HepG2 (cell line): ENCODE measurements at regions not wholly inside any gene's neighbourhood (a gene's known extent, or its start where the extent isn't known, plus 50 kb on each side); places are given as distances from the start of the nearest gene placed in this dataset.

ENCODE experiments used
- ATAC-seq: fragments of 200-7000 bp; cut with Tn5 transposase; 3 replicates; pipeline ENCODE4 v1.9.1; 2020; ENCODE audit warnings: mild to moderate bottlenecking, moderate library complexity
- BruUV-seq: library from RNA; stranded (reverse); fragments of 400-500 nt; replicated peaks from 2 replicates; lab custom pipeline; 2021; lab: Mats Ljungman, UMichigan
- CTCF ChIA-PET: fragments of 300-600 bp; formaldehyde crosslinking; extraction: SDS; loops from one replicate; lab custom pipeline; 2021; ENCODE audit warnings: low total read pairs, inconsistent platforms, low intra/inter-chr PET ratio; lab: Yijun Ruan, JAX
- POLR2A ChIA-PET: fragments of 350-600 bp; sonication (Branson Sonifier 250); formaldehyde crosslinking; loops from one replicate; lab custom pipeline; 2020; ENCODE audit warnings: antibody characterized with exemption, inconsistent platforms; lab: Yijun Ruan, JAX
- DNase-seq: peaks from one replicate; pipeline ENCODE4 v3.0.0-alpha.2; 2015; ENCODE audit warnings: low spot score
- FAIRE-seq: peaks from 3 replicates; lab custom pipeline; 2011; peaks lifted over from hg19 to GRCh38; lab: Jason Lieb, UNC
- H2AFZ ChIP-seq: one replicate; pipeline ENCODE4 v1.6.1; 2011; ENCODE audit warnings: low read length, inconsistent platforms
- H3K27ac ChIP-seq: fragments of 300-600 bp; 3 replicates; pipeline ENCODE4 v1.8.0; 2011; ENCODE audit warnings: mixed run types, mild to moderate bottlenecking, mixed read lengths, low read length, inconsistent platforms; ENCODE audit not compliant: insufficient read depth; ENCODE audit errors: extremely low read length
- H3K27me3 ChIP-seq, 2 experiments: fragments of 200-600 bp in 1 of 2; 2 replicates in 1 of 2; 3 replicates in 1 of 2; pipeline versions ENCODE4 v1.6.0 to v1.8.0; 2011; ENCODE audit warnings: low read length in 2 of 2, mild to moderate bottlenecking in 2 of 2, moderate library complexity in 2 of 2, inconsistent platforms in 1 of 2; ENCODE audit not compliant: insufficient read depth in 2 of 2, control insufficient read depth in 1 of 2
- H3K36me3 ChIP-seq, 2 experiments: fragments of 200-600 bp in 1 of 2; replicated peaks in 1 of 2; 2 replicates in 1 of 2; 3 replicates in 1 of 2; pipeline versions ENCODE4 v1.5.1 to v1.8.0; 2011; ENCODE audit warnings: low read length in 2 of 2, inconsistent platforms in 1 of 2; ENCODE audit not compliant: insufficient read depth in 2 of 2, control insufficient read depth in 1 of 2
- H3K4me1 ChIP-seq: 2 replicates; pipeline ENCODE4 v1.5.1; 2012; ENCODE audit warnings: low read length, inconsistent platforms; ENCODE audit not compliant: insufficient read depth
- H3K4me2 ChIP-seq: 2 replicates; pipeline ENCODE4 v1.6.0; 2011; ENCODE audit warnings: low read depth, low read length, inconsistent platforms
- H3K4me3 ChIP-seq, 3 experiments: fragments of 200-600 bp in 1 of 3; sonication (generic), shearing (Covaris generic) in 1 of 3; replicated peaks in 1 of 3; 2 replicates each; pipeline ENCODE4 v1.5.1; 2011 to 2016; ENCODE audit warnings: low read length in 3 of 3, inconsistent platforms in 2 of 3, low read depth in 2 of 3, mild to moderate bottlenecking in 2 of 3, control low read depth in 1 of 3, mixed read lengths in 1 of 3; ENCODE audit not compliant: insufficient read depth in 1 of 3
- H3K79me2 ChIP-seq: one replicate; pipeline ENCODE4 v1.6.1; 2011; ENCODE audit warnings: low read length, inconsistent platforms; ENCODE audit not compliant: insufficient read depth
- H3K9ac ChIP-seq: 2 replicates; pipeline ENCODE4 v1.6.0; 2011; ENCODE audit warnings: mild to moderate bottlenecking, low read depth, low read length, inconsistent platforms; ENCODE audit not compliant: insufficient read depth
- H3K9me3 ChIP-seq: 2 replicates; pipeline ENCODE4 v1.5.1; 2012; ENCODE audit warnings: mild to moderate bottlenecking, low read length
- H4K20me1 ChIP-seq: 2 replicates; pipeline ENCODE4 v1.6.0; 2011; ENCODE audit warnings: inconsistent platforms, mild to moderate bottlenecking, low read length, moderate library complexity; ENCODE audit not compliant: insufficient read depth
- CBX5 ChIP-seq: sonication (generic); formaldehyde crosslinking; IDR thresholded peaks from 2 replicates; pipeline ENCODE4 v1.4.0; 2020; ENCODE audit warnings: missing genetic modification reagents, borderline replicate concordance
- KMT2A ChIP-seq: sonication (generic); formaldehyde crosslinking; IDR thresholded peaks from 2 replicates; pipeline ENCODE4 v1.4.0; 2020; ENCODE audit warnings: missing genetic modification reagents
- NR2F1 ChIP-seq, 2 experiments: fragments of 450-650 bp in 1 of 2; formaldehyde crosslinking in 1 of 2; IDR thresholded peaks; 2 replicates each; pipeline versions ENCODE4 v1.5.0 to v1.6.1; 2016 to 2020; ENCODE audit warnings: mild to moderate bottlenecking in 1 of 2, missing compliant biosample characterization in 1 of 2, missing genetic modification reagents in 1 of 2, moderate library complexity in 1 of 2
- RBM22 ChIP-seq: fragments of 200-400 bp; formaldehyde crosslinking; optimal IDR thresholded peaks from 2 replicates; pipeline ENCODE3; 2017; ENCODE audit warnings: mild to moderate bottlenecking, low read length, moderate library complexity
- SNRNP70 ChIP-seq: fragments of 200-400 bp; formaldehyde crosslinking; IDR thresholded peaks from 2 replicates; pipeline ENCODE4 v1.6.1; 2017; ENCODE audit warnings: mild to moderate bottlenecking, low read depth, low read length, moderate library complexity
- ZC3H13 ChIP-seq: sonication (generic); formaldehyde crosslinking; IDR thresholded peaks from 2 replicates; pipeline ENCODE4 v1.8.1; 2023; ENCODE audit warnings: mild to moderate bottlenecking, missing genetic modification reagents, moderate library complexity
- ZNF24 ChIP-seq: fragments of 450-650 bp; IDR thresholded peaks from 2 replicates; pipeline ENCODE4 v1.6.1; 2017; ENCODE audit warnings: antibody characterized with exemption, mild to moderate bottlenecking
- ZNF263 ChIP-seq: sonication (generic); formaldehyde crosslinking; IDR thresholded peaks from 2 replicates; pipeline ENCODE4 v1.4.0; 2020; ENCODE audit warnings: missing genetic modification reagents
- ZNF451 ChIP-seq: sonication (generic); formaldehyde crosslinking; IDR thresholded peaks from 2 replicates; pipeline ENCODE4 v1.5.0; 2020; ENCODE audit warnings: mild to moderate bottlenecking, missing genetic modification reagents
- ZNF564 ChIP-seq: sonication (generic); formaldehyde crosslinking; IDR thresholded peaks from 2 replicates; pipeline ENCODE4 v1.8.1; 2023; ENCODE audit warnings: mild to moderate bottlenecking, missing genetic modification reagents
- ZNF772 ChIP-seq: sonication (generic); formaldehyde crosslinking; IDR thresholded peaks from 2 replicates; pipeline ENCODE4 v1.5.0; 2020; ENCODE audit warnings: mild to moderate bottlenecking, missing genetic modification reagents
- WGBS: methylation state at CpG from one replicate; pipeline ENCODE4 v1.1.6; 2017; ENCODE audit warnings: low lambda C conversion rate; 5-methylcytosine and 5-hydroxymethylcytosine counted together
- in situ Hi-C: cut with HindIII; loops from 2 replicates; pipeline ENCODE4 v1.10.0; 2017; ENCODE audit warnings: low pct_unique_long_range_greater_than_20kb; ENCODE audit not compliant: extremely low pct_ligation_motif_present
- intact Hi-C: fragments of 100-400 bp; cut with micrococcal nuclease; formaldehyde crosslinking; loops from one replicate; pipeline ENCODE4 v1.10.0; 2022; ENCODE audit not compliant: unreplicated experiment
- TF ChIP-seq, protein P1 (sequence below): sonication (generic); formaldehyde crosslinking; IDR thresholded peaks from 2 replicates; pipeline ENCODE4 v1.5.0; 2020; ENCODE audit warnings: mild to moderate bottlenecking, missing genetic modification reagents, borderline replicate concordance

DNA sequence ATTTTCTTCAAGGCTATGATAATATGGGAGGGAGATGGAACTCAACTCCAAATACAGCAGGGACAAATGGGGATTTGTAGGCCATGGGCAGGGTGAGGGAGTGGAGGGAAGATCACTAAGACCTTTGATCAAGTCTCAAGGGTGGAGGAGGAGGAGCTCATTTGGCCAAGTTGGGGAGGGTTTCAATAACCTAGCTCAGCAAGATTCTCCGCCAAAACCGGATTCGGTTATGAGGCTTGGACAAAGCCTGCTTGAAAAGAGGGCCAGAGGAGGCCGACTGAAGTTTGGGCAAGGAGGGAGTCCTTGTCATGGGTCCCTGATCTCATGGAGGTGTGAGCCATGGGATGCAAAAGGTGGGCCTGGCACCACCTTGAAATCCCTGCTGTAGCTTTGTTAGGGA lies 68.8 kb downstream of the TSN start:
- TF ChIP-seq ZNF451 (no peak), CBX5 (CRISPR knock-in tag) (no peak), ZC3H13 (CRISPR knock-in tag) (no peak), KMT2A (no peak), ZNF564 (no peak)
- FAIRE-seq (no peak), DNase-seq (no peak), ATAC-seq (no peak)
- H3K9me3 ChIP-seq = no peaks in the 10 kb centered on the region
- WGBS = 30% methylated on average over 4 of the region's 4 CpGs
- H3K9ac ChIP-seq = no peak overlapping the region
- ChIA-PET CTCF (no interaction called here), POLR2A (no interaction called here)
- H3K79me2 ChIP-seq = no peaks in the 10 kb centered on the region
- H3K4me2 ChIP-seq = no peak overlapping the region
- H3K4me1 ChIP-seq = no peaks in the 10 kb centered on the region
- H2AFZ ChIP-seq = no peak overlapping the region
- intact Hi-C loops = no loop called here
- no TSS peak for BruUV-seq
- no peak overlapping the region for H3K4me3 ChIP-seq
- in situ Hi-C loops = no loop called here
- H3K27me3 ChIP-seq = peaks cover 3 to 17% of the 10 kb centered on the region in 2 experiments; a peak in 2 of 5 replicates
- no peak overlapping the region for H3K27ac ChIP-seq
- no peaks in the 10 kb centered on the region for H3K36me3 ChIP-seq
- no peaks in the 10 kb centered on the region for H4K20me1 ChIP-seq

DNA sequence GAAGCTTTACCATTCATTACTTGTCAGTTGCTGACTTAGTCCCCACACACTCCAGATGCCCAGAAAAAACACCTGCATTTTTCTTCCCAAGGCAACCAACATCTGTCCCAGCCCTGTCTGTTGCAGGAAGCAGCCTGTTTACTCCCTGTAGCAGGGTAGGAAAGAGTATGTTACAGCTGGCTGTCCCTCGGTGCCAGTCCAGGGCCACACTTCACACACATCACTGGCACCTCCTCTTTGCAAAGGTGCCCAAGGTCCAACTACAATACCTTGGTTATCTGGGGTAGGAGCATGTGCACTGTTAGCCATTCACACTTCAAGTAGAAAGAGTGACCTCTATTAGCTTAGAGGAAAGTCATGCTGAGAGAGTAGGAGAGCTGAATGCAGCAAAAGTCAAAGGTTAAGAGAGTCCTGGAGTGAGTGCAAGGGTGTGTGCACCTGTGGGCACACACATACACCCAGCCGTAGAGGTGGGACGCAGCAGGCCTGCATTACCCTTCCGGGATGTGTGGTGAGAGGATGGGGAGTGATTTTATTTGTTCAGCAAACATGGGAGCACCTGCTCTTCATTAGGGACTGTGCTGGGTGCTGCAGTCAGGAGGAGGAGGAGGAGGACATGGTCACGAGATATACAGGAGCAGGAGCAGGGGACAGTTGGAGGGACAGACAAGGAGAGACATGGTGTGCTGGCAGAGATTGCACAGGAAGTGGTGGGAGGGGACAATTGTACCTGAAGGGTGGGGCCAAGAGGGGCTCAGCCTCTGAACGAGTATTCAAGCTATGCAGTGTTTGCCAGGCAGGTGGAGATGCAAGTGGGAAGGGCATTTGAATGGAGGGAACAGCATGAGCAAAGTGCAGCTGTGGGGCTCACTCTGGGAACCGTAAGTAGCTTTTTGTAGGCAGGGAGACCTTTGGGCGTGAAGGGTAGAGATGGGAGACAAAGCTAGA lies 69.8 kb downstream of the TSN start:
- in situ Hi-C loops = no loop called here
- H3K4me3 ChIP-seq = no peak overlapping the region

More for the DNA sequence above, 69.8 kb downstream of the TSN start:
- no peaks in the 10 kb centered on the region for H3K36me3 ChIP-seq
- DNase-seq (no peak), FAIRE-seq (no peak), ATAC-seq (peak; percentile 23; the same call in 2 of the 3 replicates)
- H3K27me3 ChIP-seq = peaks cover 3 to 19% of the 10 kb centered on the region in 2 experiments; a peak in 2 of 5 replicates
- intact Hi-C loops = no loop called here
- TF ChIP-seq RBM22 (no peak), ZNF263 (CRISPR knock-in tag) (peak; percentile 70), SNRNP70 (no peak), ZNF24 (no peak), NR2F1 (CRISPR knock-in tag; IDR thresholded peaks at IDR 0.05) (no peak), ZNF772 (CRISPR knock-in tag) (no peak)
- TF ChIP-seq, protein P1, sequence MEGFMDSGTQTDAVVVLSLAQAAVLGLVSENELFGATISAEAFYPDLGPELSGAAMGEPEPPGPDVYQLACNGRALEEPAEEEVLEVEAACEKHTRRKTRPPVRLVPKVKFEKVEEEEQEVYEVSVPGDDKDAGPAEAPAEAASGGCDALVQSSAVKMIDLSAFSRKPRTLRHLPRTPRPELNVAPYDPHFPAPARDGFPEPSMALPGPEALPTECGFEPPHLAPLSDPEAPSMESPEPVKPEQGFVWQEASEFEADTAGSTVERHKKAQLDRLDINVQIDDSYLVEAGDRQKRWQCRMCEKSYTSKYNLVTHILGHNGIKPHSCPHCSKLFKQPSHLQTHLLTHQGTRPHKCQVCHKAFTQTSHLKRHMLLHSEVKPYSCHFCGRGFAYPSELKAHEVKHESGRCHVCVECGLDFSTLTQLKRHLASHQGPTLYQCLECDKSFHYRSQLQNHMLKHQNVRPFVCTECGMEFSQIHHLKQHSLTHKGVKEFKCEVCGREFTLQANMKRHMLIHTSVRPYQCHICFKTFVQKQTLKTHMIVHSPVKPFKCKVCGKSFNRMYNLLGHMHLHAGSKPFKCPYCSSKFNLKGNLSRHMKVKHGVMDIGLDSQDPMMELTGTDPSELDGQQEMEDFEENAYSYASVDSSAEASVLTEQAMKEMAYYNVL (CRISPR knock-in tag) = no peak
- CTCF ChIA-PET = no interaction called here
- no peaks in the 10 kb centered on the region for H3K9me3 ChIP-seq
- no peak overlapping the region for H3K27ac ChIP-seq
- BruUV-seq = no TSS peak
- no peak overlapping the region for H3K9ac ChIP-seq
- no peaks in the 10 kb centered on the region for H3K79me2 ChIP-seq
- no peaks in the 10 kb centered on the region for H4K20me1 ChIP-seq
- POLR2A ChIA-PET = no interaction called here
- no peak overlapping the region for H3K4me2 ChIP-seq
- WGBS = 13% methylated on average over 8 of the region's 8 CpGs
- no peak overlapping the region for H2AFZ ChIP-seq
- no peaks in the 10 kb centered on the region for H3K4me1 ChIP-seq
